HG03097 (cell line): ENCODE measurements at regions not wholly inside any gene's neighbourhood (a gene's known extent, or its start where the extent isn't known, plus 50 kb on each side); places are given as distances from the start of the nearest gene placed in this dataset.
"Not testable (repeated sequence)": the region's sequence is repeated elsewhere in the genome, so short reads cannot be mapped to it uniquely, and the experiment has no call there.

Experiments
- ATAC-seq: cut with Tn5 transposase; IDR thresholded peaks from one replicate; pipeline ENCODE4 v1.9.1; 2021; ENCODE audit not compliant: unreplicated experiment, low FRiP score

- not testable (repeated sequence) for ATAC-seq
Observed at GRCh38 chr6:71007298-71007697, 50.4 kb upstream of the B3GAT2 start.

- ATAC-seq, result no peak
Observed at GRCh38 chr6:71011871-71012371, 55.1 kb upstream of the B3GAT2 start.

- peak; percentile 71 for ATAC-seq
Observed at GRCh38 chr6:71012866-71013469, 56.1 kb upstream of the B3GAT2 start.

- no peak for ATAC-seq
Observed at GRCh38 chr6:71015392-71015791, 58.5 kb upstream of the B3GAT2 start.

GRCh38 chr6:71028236-71028876 lies 71.5 kb upstream of the B3GAT2 start:
- no peak for ATAC-seq

- no peak for ATAC-seq
Observed at GRCh38 chr6:71028877-71029252, 72.0 kb upstream of the B3GAT2 start.

GRCh38 chr6:71029555-71029954 lies 72.7 kb upstream of the B3GAT2 start:
- ATAC-seq, result no peak

- no peak for ATAC-seq
Observed at GRCh38 chr6:71031912-71032311, 75.1 kb upstream of the B3GAT2 start.

- ATAC-seq, result no peak
Observed at GRCh38 chr6:71033171-71033570, 76.3 kb upstream of the B3GAT2 start.

GRCh38 chr6:71033890-71034289 lies 77.0 kb upstream of the B3GAT2 start:
- no peak for ATAC-seq

GRCh38 chr6:71034563-71035345 lies 77.9 kb upstream of the B3GAT2 start:
- ATAC-seq, result no peak

GRCh38 chr6:71035871-71036270 lies 79.0 kb upstream of the B3GAT2 start:
- no peak for ATAC-seq

- ATAC-seq, result no peak
Observed at GRCh38 chr6:71038711-71039344, 82.0 kb upstream of the B3GAT2 start.

GRCh38 chr6:71040043-71040442 lies 83.2 kb upstream of the B3GAT2 start:
- ATAC-seq, result no peak

GRCh38 chr6:71040841-71041240 lies 84.0 kb upstream of the B3GAT2 start:
- no peak for ATAC-seq

GRCh38 chr6:71043902-71044301 lies 87.0 kb upstream of the B3GAT2 start:
- no peak for ATAC-seq

- ATAC-seq, result no peak
Observed at GRCh38 chr6:71044753-71045152, 87.9 kb upstream of the B3GAT2 start.

GRCh38 chr6:71045296-71045695 lies 88.4 kb upstream of the B3GAT2 start:
- no peak for ATAC-seq

GRCh38 chr6:71047417-71047816 lies 90.6 kb upstream of the B3GAT2 start:
- ATAC-seq, result no peak

GRCh38 chr6:71048320-71049164 lies 91.7 kb upstream of the B3GAT2 start:
- ATAC-seq, result no peak
